Type B pancreatic cell (in vitro differentiated cells): ENCODE measurements at regions not wholly inside any gene's neighbourhood (a gene's known extent, or its start where the extent isn't known, plus 50 kb on each side); places are given as distances from the start of the nearest gene placed in this dataset.

Experiments used
- DNase-seq: peaks from one replicate; pipeline ENCODE4 v3.0.0; 2021; ENCODE audit warnings: mixed read lengths; ENCODE audit not compliant: unreplicated experiment; ENCODE audit errors: extremely low spot score
- H3K27ac Mint-ChIP-seq: 2 replicates; pipeline ENCODE4 v1.8.0; 2021; ENCODE audit warnings: mild to moderate bottlenecking, mixed read lengths
- H3K27me3 Mint-ChIP-seq: 2 replicates; pipeline ENCODE4 v1.8.0; 2021; ENCODE audit warnings: mixed read lengths
- H3K36me3 Mint-ChIP-seq: 2 replicates; pipeline ENCODE4 v1.8.0; 2021; ENCODE audit warnings: mixed read lengths
- H3K4me1 Mint-ChIP-seq: one replicate; pipeline ENCODE4 v1.8.0; 2021; ENCODE audit warnings: mixed read lengths; ENCODE audit not compliant: unreplicated experiment
- H3K4me3 Mint-ChIP-seq: 2 replicates; pipeline ENCODE4 v1.8.0; 2021; ENCODE audit warnings: mild to moderate bottlenecking, mixed read lengths
- H3K9me3 Mint-ChIP-seq: 2 replicates; pipeline ENCODE4 v1.8.0; 2021; ENCODE audit warnings: mixed read lengths
- TF ChIP-seq, protein P1 (sequence below): fragments of 200-600 bp; sonication (generic); conservative IDR thresholded peaks from 2 replicates; pipeline ENCODE4 v1.5.0; 2021; ENCODE audit warnings: antibody characterized with exemption, mild to moderate bottlenecking

GRCh38 chr6:27023664-27024063 is 223.8 kb upstream of the PRSS16 start:
- H3K36me3 Mint-ChIP-seq, result no peaks in the 10 kb centered on the region
- H3K4me3 Mint-ChIP-seq, result no peak overlapping the region
- no peaks in the 10 kb centered on the region for H3K9me3 Mint-ChIP-seq
- DNase-seq, result no peak
- no peak overlapping the region for H3K27ac Mint-ChIP-seq
- peaks cover 16% of the 10 kb centered on the region for H3K4me1 Mint-ChIP-seq
- H3K27me3 Mint-ChIP-seq, result peaks cover 5% of the 10 kb centered on the region
- TF ChIP-seq, protein P1, sequence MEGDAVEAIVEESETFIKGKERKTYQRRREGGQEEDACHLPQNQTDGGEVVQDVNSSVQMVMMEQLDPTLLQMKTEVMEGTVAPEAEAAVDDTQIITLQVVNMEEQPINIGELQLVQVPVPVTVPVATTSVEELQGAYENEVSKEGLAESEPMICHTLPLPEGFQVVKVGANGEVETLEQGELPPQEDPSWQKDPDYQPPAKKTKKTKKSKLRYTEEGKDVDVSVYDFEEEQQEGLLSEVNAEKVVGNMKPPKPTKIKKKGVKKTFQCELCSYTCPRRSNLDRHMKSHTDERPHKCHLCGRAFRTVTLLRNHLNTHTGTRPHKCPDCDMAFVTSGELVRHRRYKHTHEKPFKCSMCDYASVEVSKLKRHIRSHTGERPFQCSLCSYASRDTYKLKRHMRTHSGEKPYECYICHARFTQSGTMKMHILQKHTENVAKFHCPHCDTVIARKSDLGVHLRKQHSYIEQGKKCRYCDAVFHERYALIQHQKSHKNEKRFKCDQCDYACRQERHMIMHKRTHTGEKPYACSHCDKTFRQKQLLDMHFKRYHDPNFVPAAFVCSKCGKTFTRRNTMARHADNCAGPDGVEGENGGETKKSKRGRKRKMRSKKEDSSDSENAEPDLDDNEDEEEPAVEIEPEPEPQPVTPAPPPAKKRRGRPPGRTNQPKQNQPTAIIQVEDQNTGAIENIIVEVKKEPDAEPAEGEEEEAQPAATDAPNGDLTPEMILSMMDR, result no peak

GRCh38 chr6:27025351-27025750 is 222.2 kb upstream of the PRSS16 start:
- no peak overlapping the region for H3K27ac Mint-ChIP-seq
- no peak for DNase-seq
- TF ChIP-seq, protein P1, result no peak
- no peaks in the 10 kb centered on the region for H3K36me3 Mint-ChIP-seq
- peaks cover 5% of the 10 kb centered on the region for H3K4me1 Mint-ChIP-seq
- H3K4me3 Mint-ChIP-seq, result no peak overlapping the region
- peaks cover under 1% of the 10 kb centered on the region for H3K27me3 Mint-ChIP-seq
- no peaks in the 10 kb centered on the region for H3K9me3 Mint-ChIP-seq

DNA sequence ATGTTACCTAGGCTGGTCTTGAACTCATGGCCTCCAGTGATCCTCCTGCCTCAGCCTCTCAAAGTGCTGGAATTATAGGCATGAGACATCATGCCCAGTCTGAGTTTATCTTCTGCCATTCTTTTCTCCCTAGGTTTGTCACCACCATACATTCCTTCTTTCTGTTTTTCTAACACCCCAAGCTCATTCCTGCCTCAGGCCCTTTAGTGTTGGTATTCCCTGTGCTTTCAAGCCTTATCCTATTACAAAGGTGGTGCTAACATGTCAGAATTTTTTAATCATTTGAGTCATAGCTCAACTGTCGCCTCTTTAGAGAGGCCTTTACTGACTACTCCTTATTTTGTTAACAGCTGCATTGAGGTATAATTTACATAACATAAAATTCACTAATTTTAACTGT is 221.1 kb upstream of the PRSS16 start:
- no peaks in the 10 kb centered on the region for H3K27me3 Mint-ChIP-seq
- no peaks in the 10 kb centered on the region for H3K4me1 Mint-ChIP-seq
- no peaks in the 10 kb centered on the region for H3K9me3 Mint-ChIP-seq
- no peak overlapping the region for H3K4me3 Mint-ChIP-seq
- no peak for DNase-seq
- H3K27ac Mint-ChIP-seq, result no peak overlapping the region
- TF ChIP-seq, protein P1, result no peak
- H3K36me3 Mint-ChIP-seq, result no peaks in the 10 kb centered on the region

- Mint-ChIP-seq H3K4me1 (no peaks in the 10 kb centered on the region), H3K27ac (no peak overlapping the region), H3K9me3 (no peaks in the 10 kb centered on the region), H3K4me3 (no peak overlapping the region), H3K27me3 (peaks cover 6% of the 10 kb centered on the region), H3K36me3 (no peaks in the 10 kb centered on the region)
- TF ChIP-seq, protein P1, result no peak
- DNase-seq, result no peak
These were observed 216.2 kb upstream of the PRSS16 start for GRCh38 chr6:27031302-27031701.

GRCh38 chr6:27038498-27038897 is 209.0 kb upstream of the PRSS16 start:
- Mint-ChIP-seq H3K4me1 (no peaks in the 10 kb centered on the region), H3K4me3 (no peak overlapping the region), H3K36me3 (no peaks in the 10 kb centered on the region), H3K9me3 (no peaks in the 10 kb centered on the region), H3K27ac (no peak overlapping the region), H3K27me3 (peaks cover 16% of the 10 kb centered on the region)
- TF ChIP-seq, protein P1, result no peak
- no peak for DNase-seq
